VCaP (cell line): ENCODE measurements at regions not wholly inside any gene's neighbourhood (a gene's known extent, or its start where the extent isn't known, plus 50 kb on each side); places are given as distances from the start of the nearest gene placed in this dataset.

Source experiments
- H3K27ac ChIP-seq: fragments of 450-650 bp; 2 replicates; pipeline ENCODE4 v1.5.1; 2017
- TF ChIP-seq, protein P1 (sequence below): fragments of 450-650 bp; conservative IDR thresholded peaks from 2 replicates; pipeline ENCODE4 v1.5.1; 2017; ENCODE audit warnings: mild to moderate bottlenecking, moderate library complexity

DNA sequence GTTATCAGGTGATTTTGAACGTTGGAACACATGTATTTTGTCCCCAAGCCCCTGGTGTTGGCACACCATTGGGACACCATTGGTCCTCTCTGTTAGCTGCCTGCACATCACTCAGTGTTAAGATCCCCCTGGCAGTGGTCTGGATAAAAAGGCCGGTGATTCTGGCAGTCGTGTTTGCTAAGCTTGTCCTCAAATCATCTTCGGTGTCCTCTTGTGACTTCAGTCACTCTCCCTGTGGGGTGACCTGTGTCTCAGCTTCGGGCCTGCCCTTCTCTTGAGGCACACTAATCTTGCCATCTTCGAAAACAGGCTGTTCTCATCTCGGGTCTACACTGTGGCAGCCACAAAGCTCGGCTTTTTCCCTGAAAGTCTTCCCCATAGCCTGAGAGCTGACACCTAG, 127.1 kb downstream of the ZIC5 start:
- H3K27ac ChIP-seq: no peak overlapping the region
- TF ChIP-seq, protein P1, sequence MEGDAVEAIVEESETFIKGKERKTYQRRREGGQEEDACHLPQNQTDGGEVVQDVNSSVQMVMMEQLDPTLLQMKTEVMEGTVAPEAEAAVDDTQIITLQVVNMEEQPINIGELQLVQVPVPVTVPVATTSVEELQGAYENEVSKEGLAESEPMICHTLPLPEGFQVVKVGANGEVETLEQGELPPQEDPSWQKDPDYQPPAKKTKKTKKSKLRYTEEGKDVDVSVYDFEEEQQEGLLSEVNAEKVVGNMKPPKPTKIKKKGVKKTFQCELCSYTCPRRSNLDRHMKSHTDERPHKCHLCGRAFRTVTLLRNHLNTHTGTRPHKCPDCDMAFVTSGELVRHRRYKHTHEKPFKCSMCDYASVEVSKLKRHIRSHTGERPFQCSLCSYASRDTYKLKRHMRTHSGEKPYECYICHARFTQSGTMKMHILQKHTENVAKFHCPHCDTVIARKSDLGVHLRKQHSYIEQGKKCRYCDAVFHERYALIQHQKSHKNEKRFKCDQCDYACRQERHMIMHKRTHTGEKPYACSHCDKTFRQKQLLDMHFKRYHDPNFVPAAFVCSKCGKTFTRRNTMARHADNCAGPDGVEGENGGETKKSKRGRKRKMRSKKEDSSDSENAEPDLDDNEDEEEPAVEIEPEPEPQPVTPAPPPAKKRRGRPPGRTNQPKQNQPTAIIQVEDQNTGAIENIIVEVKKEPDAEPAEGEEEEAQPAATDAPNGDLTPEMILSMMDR: no peak

GRCh38 chr13:99843872-99844271, 127.7 kb downstream of the ZIC5 start:
- TF ChIP-seq, protein P1: no peak
- no peak overlapping the region for H3K27ac ChIP-seq

DNA sequence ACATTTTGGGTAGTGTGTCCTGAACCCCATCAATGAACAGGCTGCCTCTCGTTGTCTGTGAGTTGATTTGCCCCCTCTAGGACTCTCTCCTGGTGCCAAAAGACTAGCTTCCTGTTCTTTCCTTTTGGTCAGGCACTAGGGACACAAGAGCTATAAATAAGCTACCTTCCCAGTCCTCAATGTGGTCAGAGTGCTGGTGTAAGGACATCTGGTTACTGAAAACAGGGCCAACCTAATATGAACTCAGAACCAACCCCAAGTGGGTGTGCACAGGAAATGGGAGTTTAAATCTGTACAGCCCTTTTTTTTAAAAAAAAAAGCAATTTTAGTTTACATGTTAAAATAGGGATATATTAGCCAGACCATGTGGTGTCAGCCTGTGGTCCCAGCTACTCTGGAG, 129.2 kb downstream of the ZIC5 start:
- TF ChIP-seq, protein P1: no peak
- no peak overlapping the region for H3K27ac ChIP-seq

- TF ChIP-seq, protein P1: no peak
- H3K27ac ChIP-seq: no peak overlapping the region
Measured at GRCh38 chr13:99836291-99836690, 135.3 kb downstream of the ZIC5 start.

DNA sequence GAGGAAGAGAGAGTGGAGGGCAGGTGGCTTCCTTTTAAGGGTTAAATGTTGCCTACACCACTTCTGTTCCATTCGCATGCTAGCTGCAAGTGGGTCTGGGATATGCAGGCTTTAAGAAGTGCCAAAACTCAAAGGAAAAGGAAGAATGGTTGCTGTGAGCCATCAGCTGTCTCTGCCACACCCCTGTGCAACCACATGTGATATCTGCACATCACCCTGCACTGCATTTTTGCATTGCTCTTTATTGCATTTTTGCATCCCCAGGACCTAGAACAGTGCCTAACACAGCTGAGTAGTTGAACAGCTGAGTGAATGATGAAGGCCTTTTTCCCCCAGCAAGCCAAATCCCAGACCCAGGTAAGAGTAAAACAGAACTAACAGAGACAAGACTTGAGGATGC, 136.1 kb downstream of the ZIC5 start:
- TF ChIP-seq, protein P1: no peak
- H3K27ac ChIP-seq: no peak overlapping the region

- no peak overlapping the region for H3K27ac ChIP-seq
- TF ChIP-seq, protein P1: no peak
Measured at GRCh38 chr13:99834246-99834645, 137.3 kb downstream of the ZIC5 start.

- TF ChIP-seq, protein P1: no peak
- H3K27ac ChIP-seq: peak overlapping the region; percentile 41
Measured at GRCh38 chr13:99832347-99832746, 139.2 kb downstream of the ZIC5 start.

- no peak overlapping the region for H3K27ac ChIP-seq
- TF ChIP-seq, protein P1: no peak
Measured at GRCh38 chr13:99830931-99831330, 140.6 kb downstream of the ZIC5 start.
